Stimulated activated CD4-positive, alpha-beta T cell treated with anti-CD3 and anti-CD28 coated beads, Interleukin-2, amount 100 ng/mL, for 4 hours (primary cell): ENCODE measurements at regions not wholly inside any gene's neighbourhood (a gene's known extent, or its start where the extent isn't known, plus 50 kb on each side); places are given as distances from the start of the nearest gene placed in this dataset.
"Not testable (repeated sequence)": the region's sequence is repeated elsewhere in the genome, so short reads cannot be mapped to it uniquely, and the experiment has no call there.

ENCODE experiments used
- DNase-seq: peaks from one replicate; pipeline ENCODE4 v3.0.0-alpha.2; 2020; ENCODE audit warnings: low read depth

DNA sequence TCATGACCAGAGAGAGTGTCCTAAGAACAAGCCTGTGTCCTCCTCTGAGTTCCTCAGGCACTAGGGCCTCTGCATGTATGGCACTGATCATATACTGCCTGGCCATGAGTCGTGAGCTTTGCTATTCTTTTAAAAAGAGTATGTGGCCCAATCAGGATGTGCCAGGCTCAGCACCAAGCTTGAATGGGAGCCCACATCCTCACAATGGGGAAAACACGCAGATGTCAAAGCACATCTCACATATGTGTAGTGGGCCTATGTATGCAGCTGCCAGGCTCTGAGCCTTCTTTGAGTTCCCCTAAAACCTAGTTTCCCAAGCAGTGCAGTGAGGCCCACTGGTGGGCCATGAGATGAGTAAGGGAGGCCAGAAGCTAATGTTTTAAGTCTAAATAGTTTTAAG lies 69.9 kb upstream of the SLC1A4 start:
- no peak for DNase-seq

DNA sequence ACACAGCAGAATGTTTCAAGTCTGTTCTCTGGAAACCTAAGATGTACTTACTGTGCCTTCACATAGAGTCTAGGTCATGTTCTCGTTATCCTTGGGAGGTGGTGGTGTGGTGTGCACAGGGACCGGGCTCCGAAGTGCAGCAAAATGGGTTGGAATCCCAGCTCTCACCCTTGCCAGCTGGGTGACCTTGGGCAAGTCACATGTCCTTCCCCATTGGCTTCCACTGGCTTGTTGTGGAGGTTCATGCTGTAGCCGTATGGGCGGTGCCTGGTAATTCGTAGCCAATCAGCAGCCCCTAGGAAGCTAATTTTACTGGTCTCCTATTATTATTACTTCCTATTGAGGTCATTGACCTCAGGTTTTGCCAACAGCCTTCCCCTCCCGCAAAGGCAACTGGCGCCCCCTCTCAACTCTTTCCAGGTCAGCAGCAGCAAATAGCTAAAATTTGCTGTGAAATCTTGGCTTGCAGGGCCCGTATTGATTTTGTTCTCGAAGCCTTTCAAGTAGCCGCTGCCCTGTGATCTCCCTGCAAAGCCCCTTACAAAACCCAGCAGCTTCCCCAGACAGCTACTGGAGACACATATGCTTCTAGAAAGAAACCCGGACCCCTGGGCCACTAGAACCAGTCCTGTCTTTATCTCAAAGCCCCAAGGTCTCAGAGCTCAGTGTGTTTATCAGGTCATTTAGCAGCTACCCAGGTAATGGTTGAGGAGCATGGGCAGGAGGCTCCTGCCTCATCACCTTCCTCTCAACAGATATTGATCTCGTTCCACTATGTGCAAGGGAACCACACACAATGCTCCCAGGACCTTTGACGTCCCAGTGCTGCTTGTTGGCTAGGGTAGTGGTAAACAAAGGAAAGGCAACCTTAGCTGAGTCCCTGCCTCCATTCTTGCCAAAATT lies 66.5 kb upstream of the SLC1A4 start:
- DNase-seq, result no peak

DNA sequence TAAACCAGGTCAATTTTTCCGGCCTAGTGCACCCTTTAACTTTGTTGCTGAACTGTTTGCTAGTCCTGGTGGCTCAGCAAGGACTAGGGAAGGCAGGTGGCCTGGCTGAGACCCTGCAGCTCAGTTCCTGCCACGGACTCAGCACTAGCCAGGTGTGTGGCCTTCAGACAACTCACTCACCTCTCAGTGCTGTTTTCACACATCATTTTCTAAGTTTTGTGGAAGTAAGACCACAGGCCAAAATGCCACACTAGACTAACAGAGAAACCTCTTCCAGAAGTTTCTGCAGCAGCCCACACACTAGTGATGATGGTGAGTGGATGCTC lies 65.9 kb upstream of the SLC1A4 start:
- DNase-seq, result no peak

DNA sequence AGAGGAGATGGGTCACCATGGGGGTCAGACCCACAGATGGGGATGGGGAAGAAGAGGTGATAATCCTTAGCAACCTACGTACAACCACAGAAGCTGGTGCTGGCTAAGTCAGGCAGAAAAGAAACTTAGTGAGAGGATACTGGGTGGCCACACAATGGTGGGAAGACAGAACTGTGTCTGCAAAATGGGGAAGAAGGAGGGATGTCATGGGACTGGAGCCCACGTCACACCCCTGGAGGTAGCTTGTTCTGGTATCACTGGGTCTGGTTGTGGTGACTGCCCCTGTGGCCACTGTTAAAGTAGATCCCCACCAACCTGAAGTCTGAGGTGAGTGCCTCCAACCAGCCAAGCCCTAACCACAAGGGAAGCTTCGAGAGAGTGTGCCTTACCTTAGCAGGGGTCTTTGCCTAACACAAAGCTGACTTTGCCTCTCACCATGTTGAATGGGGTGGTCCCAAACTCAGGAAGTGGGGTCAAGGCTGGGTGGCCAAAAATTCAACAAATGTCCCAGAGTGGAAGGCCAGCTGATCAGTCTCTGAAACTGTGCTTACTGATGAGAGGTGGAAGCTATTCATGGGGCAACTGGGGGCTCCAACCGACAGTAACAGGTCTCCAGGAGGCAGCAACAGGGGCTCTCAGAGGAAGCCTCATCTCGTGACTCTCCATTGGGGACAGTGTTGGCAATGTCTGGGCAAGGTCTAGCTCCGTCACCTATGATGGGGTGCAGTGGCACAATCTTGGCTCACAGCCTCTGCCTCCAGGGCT lies 64.8 kb upstream of the SLC1A4 start:
- DNase-seq, result no peak

DNA sequence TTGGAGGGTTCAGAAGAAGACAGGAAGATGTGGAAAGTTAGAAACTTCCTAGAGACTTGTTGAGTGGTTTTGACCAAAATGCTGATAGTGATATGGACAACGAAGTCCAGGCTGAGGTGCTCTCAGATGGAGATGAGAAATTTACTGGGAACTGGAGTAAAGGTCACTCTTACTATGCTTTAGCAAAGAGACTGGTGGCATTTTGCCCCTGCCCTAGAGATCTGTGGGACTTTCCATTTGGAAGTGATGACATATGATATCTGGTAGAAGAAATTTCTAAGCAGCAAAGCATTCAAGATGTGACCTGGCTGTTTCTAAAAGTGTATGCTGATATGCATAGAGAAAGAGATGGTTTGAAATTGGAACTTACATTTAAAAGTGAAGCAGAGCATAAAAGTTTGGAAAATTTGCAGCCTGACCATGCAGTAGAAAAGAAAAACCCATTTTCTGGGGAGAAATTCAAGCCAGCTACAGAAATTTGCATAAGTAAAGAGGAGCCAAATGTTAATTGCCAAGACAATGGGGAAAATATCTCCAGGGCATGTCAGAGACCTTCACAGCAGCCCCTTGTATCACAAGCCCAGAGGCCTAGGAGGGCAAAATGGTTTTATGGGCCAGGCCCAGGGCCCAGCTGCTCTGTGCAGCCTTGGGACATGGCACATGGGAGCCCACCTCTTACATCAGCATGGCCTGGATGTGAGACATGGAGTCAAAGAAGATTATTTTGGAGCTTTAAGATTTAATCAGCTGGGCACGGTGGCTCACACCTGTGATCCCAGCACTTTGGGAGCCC lies 63.1 kb upstream of the SLC1A4 start:
- DNase-seq, result not testable (repeated sequence)

DNA sequence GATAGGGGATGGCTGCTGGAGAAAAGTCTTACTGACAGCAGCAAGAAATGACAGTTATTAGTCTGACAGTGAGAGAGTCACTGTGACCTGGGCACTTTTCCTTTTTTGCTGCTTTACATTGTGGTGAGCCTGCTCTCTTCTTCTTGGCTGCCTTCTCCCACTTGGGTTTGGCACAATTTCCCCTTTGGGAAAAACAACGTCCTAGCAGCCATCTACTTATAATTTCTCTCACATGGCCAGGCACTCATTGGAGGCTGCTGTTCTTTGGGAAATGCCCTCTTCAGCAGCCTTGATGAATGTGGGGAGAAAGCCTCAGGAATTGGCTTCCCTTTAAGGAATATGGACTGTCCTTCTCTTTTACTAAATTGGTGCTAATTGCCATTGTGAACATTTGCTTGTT lies 60.4 kb upstream of the SLC1A4 start:
- DNase-seq, result no peak

DNA sequence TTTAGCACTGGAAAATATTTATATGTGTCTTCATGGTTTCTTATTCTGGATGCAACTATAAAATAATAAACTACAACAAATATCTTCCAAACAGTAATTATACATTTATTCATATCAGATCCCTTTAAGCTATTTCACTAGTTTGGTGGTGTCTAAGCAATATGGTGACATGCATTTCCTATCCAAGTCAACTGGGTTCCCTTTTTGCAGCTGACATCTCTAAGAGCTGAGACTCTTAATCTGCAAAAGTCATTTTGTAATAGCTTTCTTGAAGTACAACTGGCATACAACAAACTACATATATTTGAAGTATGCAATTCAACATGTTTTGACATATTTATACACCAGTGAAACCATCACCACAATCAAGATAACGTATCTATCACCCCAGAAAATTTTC lies 59.9 kb upstream of the SLC1A4 start:
- DNase-seq, result no peak

DNA sequence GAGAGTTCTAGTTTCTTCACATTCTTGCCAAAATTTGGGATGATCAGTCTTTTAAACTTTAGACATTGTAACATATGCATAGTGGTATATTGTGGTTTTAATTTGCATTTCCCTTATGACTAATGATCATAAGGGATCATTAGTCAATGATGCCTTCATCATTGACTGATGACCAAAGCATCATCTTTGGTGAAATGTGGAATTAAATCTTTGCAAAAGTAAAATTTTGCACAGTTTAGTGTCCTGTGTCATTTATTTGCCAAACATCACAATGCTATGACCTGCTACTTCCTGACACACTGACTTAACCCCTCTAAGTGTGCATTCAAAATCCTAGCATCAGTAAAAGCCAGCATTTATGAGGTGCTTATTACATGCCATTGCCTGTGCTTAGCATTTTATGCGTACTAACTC lies 58.9 kb upstream of the SLC1A4 start:
- DNase-seq, result no peak

DNA sequence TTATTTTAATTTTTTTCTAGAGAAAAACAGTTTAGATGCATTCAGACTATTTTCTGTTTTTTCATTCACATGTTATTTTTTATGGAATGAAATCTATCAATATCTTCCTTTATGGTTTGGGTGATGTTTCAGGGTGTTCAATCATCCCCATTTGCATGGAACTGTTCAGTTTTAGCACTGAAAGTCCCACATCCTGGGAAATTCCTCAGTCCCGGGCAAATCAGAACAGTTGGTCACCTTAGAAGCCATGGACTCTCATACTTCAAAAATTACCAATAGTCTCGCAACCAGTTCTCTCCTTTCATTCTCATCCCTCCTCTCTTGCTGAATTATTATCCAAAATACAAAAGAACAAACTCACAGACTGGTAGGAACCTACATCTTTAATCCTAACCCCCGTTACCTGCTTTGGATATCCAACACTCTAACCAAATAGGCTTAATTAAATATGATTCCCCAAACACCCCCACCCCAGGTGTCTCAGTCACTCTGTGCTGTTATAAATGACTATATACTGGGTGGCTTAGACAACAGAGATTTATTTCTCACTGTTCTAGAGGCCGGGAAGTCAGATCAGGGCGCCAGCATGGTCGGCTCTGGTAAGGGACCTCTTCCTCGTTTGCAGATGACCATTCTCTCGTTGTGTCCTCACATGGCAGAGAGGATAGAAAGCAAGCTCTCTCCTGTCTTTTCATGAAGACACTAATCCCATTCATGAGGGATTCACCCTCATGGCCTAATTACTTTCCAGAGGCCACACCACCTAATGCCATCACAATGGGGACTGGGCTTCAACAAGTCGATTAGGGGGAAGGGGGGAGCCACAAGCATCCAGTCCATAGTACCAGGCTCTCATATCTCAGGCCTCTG lies 57.7 kb upstream of the SLC1A4 start:
- no peak for DNase-seq

DNA sequence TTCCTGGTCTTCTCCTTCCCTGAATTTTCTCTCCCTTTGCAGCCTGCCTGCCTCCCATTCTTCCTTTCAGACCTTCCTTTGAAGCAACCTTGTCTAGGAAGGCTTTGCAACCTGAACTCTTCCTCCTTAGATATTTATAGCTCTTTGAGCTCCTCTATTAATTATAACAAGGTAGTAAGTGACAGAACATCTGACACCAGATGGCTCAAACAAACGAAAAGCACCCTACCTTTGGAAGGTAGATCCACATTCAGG lies 57.2 kb upstream of the SLC1A4 start:
- DNase-seq, result no peak

DNA sequence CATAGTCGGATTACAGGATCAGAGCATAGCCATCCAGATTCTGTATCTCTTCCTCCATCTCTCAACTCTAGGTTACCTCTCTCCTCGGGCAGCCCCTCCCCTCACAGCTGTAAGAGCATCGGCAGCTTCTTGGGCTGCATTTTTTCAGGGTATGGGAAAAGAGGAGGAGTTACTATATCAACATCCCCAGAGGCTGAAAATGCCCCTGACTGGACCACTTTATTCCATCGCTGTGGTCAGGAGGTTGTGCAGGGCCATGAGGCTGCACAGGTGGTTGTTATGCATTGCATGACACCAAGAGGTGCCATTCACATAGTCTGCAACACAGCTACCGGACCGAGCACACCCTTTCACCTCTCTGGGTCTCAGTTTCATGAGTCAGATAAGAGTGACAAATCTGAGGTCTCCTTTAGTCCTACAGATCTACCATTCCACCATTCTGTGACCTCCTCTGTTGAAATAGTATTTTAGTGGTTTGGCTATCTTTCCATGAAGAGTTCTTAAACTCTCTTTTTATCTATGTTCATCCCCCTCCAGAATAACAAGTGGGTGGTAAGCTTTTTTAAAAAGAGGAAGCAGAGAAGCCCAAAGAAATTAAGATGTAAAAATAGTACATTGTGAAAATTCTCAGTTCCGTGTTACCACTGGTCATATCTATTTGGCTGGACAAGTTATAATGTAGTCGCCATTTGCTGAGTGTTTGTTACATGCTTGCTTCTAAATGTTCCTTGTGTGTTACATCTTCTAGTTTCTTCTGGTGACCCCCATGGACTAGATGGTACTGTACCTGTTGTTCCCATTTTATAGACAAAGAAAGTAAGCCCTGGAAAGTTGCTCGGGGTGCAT lies 56.6 kb upstream of the SLC1A4 start:
- DNase-seq, result no peak

DNA sequence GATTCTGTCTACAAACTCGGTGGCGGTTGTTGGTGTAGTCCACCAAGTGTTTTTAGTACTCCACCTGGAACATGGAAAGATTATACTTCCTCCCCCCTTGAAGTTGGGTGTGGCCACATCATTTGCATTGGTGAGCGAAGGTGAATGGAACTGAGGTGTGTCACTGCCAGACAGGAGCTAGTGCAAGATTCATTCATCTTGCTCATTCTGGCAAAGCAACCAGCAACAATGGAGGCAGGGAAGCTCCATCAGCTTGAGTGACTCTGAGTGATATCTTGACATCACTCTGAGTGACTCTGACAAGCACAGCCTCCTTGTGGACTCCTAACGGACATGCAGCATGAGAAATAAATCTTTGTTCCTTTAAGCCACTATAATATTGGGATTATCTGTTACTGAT lies 54.7 kb upstream of the SLC1A4 start:
- no peak for DNase-seq

DNA sequence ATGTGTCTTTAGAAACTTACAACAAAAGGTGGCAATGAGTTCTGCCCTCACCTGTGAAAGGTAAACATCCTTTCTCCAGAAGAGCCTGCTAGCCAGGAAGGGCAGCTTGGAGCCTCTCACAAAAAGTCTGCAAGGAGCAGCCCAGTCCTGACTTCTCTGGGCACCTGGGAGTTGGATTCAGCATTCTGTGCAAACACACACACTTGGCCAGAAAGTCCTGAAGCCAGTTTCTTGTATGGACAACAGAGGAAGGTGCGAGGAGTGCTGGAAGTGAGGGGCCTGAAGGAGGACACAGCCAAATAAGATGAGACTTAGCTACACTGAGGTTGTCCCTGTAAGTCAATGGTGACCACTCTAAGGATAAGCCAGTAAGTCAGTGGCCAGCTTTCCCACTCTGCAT lies 52.4 kb upstream of the SLC1A4 start:
- DNase-seq, result no peak

DNA sequence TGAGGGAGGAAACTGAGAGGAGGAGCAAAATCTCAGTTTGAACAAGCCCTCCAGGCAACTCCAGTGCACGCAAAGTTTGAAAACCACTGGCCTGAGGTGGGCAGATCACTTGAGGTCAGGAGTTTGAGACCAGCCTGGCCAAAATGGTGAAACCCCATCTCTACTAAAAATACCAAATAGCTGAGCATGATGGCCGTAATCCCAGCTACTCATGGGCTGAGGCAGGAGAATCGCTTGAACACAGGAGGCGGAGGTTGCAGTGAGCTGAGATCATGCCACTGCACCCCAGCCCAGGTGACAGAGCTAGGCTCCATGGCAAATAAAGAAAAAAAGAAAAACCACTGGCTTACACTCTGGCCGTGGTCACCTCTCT lies 51.9 kb upstream of the SLC1A4 start:
- not testable (repeated sequence) for DNase-seq

DNA sequence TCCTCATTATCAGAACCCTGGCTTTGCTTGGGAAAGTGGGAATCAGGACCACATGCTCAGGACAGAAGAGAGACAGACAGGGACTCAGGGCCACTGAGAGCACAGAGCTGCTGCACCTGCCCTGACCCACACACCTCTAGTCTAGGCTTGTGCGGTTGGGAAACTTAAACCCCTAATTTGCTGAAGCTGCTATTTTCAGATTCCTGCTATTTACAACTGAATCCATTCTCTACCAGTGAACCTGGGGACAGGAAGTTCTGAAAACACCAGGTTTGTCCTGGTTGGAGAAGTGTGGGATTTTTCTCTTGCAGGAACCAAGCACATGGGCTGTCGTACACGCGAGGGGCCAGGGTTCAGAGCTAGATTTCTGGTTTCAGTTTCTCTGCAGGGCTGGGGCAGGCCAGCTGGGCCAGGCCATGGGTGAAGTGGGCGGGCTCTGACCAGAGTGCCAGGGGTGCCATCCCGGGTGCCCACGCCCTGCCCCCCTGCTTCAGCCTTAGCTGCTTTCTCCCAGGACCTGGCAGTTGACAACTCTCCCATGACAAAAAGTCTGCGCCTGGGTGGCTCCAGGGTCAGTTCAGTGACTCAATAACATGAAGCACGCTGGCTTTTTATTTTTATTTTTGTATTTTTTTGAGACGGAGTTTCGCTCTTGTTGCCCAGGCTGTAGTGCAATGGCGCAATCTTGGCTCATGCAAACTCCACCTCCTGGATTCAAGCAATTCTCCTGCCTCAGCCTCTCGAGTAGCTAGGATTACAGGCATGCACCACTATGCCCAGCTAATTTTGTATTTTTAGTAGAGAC lies 51.3 kb upstream of the SLC1A4 start:
- no peak for DNase-seq

DNA sequence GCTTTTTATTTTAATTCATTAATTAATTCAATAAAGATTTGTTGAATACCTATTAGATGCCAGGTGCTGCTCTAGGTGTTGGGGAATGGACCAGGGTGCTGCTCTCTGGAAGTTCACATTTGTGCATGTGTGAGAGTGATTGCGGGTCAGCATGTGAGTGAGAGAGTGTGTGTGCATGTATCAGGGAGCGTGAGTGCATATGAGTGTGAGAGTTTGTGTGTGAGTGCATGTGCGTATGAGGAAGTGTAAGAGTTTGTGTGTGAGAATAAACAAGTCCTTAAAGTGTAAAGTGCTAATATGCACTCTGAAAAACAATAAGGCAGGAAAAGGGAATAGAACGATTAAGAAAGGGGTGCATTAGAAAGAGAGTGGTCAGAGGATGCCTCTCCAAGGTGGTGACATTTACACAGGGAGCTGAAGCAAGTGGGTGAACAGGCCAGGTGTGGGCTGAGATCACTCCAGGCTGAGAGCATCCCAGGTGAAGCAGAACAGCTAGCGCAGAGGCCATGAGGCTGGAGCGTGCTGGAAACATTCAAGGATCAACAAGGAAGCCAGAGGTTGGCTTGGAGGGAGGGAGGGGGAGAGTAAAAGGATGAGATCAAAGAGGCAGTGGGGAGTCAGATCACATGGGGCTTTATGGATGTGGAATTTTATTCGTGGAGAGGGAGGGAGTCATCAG lies 50.5 kb upstream of the SLC1A4 start:
- no peak for DNase-seq

DNA sequence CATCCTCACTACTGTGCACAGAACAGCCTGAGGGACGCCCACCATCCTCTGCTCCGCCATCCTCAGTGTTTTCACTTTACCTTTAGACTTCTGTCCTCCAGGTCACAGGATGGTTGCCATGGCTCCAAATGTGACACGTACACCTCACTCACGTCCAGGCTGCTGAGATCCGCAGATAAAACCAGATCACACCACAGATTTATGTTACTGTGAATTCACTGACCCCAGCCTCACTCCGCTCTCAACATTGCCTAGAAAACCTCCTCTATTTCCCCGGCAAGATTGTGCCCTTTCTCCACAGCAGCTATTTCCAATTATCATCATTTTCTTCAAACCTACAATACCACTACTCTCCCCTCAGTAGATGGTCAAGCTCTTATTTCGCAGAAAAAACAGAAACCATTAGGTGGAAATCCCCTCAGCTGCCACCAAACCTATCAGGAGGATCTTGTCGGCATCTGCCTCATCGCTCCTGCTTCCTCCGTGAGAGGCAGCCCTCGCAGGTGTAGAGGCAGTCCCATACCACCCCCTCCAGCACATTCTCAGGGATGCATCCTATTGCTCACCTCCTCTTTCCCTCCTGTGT lies 49.8 kb upstream of the SLC1A4 start:
- no peak for DNase-seq
